Pancreas (tissue), 10 donors: ENCODE measurements at regions not wholly inside any gene's neighbourhood (a gene's known extent, or its start where the extent isn't known, plus 50 kb on each side); places are given as distances from the start of the nearest gene placed in this dataset.

ENCODE experiments used
- ATAC-seq, 4 donors: fragments of 200-7000 bp; cut with Tn5 transposase; one replicate each; pipeline versions ENCODE4 v1.8.0 to v1.9.1; 2020; ENCODE audit warnings: mild to moderate bottlenecking in 4 of 4, moderate library complexity in 4 of 4
- DNase-seq, 6 donors: peaks; one replicate each; pipeline ENCODE4 v3.0.0-alpha.2; 2020
- FAIRE-seq: peaks from 2 replicates; lab custom pipeline; 2012; peaks lifted over from hg19 to GRCh38; lab: Jason Lieb, UNC
- H3K27ac ChIP-seq, 4 donors: fragments of 200-600 bp; sonication (generic); 1 replicate in 3 of 4; 2 replicates in 1 of 4; pipeline versions ENCODE4 v1.5.0 to v1.8.0; 2020
- H3K27me3 ChIP-seq, 4 donors: fragments of 200-600 bp; one replicate each; pipeline ENCODE4 v1.8.0; 2021
- H3K36me3 ChIP-seq, 3 donors: fragments of 200-600 bp; sonication (generic) in 1 of 3; one replicate each; pipeline versions ENCODE4 v1.5.0 to v1.8.0; 2020 to 2021
- H3K4me1 ChIP-seq, 3 donors: fragments of 200-600 bp; one replicate each; pipeline ENCODE4 v1.8.0; 2021
- H3K4me3 ChIP-seq, 4 donors: fragments of 200-600 bp; sonication (generic) in 2 of 4; one replicate each; pipeline versions ENCODE4 v1.5.0 to v1.8.0; 2020 to 2021
- H3K9me3 ChIP-seq, 4 donors: fragments of 200-600 bp; one replicate each; pipeline ENCODE4 v1.8.0; 2021
- CTCF ChIP-seq, 4 donors: fragments of 200-600 bp; sonication (generic) in 3 of 4; IDR thresholded peaks; one replicate each; pipeline versions ENCODE4 v1.5.0 to v1.8.0; 2021; ENCODE audit warnings: antibody characterized with exemption in 4 of 4
- WGBS, 2 donors: extraction: QIAGEN DNeasy Blood & Tissue Kit; methylation state at CpG; one replicate each; pipeline ENCODE4 v1.1.7; 2013; 5-methylcytosine and 5-hydroxymethylcytosine counted together
- intact Hi-C, 3 donors: fragments of 100-400 bp; cut with DNase I; formaldehyde crosslinking; loops; one replicate each; pipeline versions ENCODE4 v1.11.1 to v1.14.2; 2022
- donor health status: healthy with polysubstance abuse.
- donor health status: DM: no; HTN: no; CAD: no; lungs with moderate emphysema.
- donor health status: DM: no; HTN: no; CAD: no.
- donor health status: control.
- donor health status: control.
- donor health status: Bipolar disorder and iron deficiency.
- donor health status: DM: yes; HTN: yes; CAD: no.
- donor health status: DM: no; HTN: no; CAD: no.
- donor health status: DM: no; HTN: no; CAD: no.
- donor health status: DM: yes; HTN: yes; CAD: no.

GRCh38 chr13:73900591-73900990 lies 233.6 kb downstream of the KLF12 start:
- intact Hi-C loops = no loop called here
- H3K27ac ChIP-seq = no peak overlapping the region
- no peaks in the 10 kb centered on the region for H3K9me3 ChIP-seq
- H3K27me3 ChIP-seq = no peaks in the 10 kb centered on the region
- ATAC-seq (no peak), DNase-seq (no peak), FAIRE-seq (no peak)
- H3K4me1 ChIP-seq = no peaks in the 10 kb centered on the region
- no peak overlapping the region for H3K4me3 ChIP-seq
- WGBS, 2 donors = 80 to 84% methylated on average over 2 of the region's 2 CpGs
- TF ChIP-seq CTCF (IDR thresholded peaks at IDR 0.05) = no peak
- H3K36me3 ChIP-seq = no peaks in the 10 kb centered on the region

- ATAC-seq (no peak), FAIRE-seq (no peak), DNase-seq (no peak)
- H3K27me3 ChIP-seq = no peaks in the 10 kb centered on the region
- TF ChIP-seq CTCF (IDR thresholded peaks at IDR 0.05) = no peak
- H3K4me3 ChIP-seq = no peak overlapping the region
- no peak overlapping the region for H3K27ac ChIP-seq
- no peaks in the 10 kb centered on the region for H3K4me1 ChIP-seq
- WGBS, 2 donors = 69 to 76% methylated on average over 2 of the region's 2 CpGs
- intact Hi-C loops = no loop called here
- no peaks in the 10 kb centered on the region for H3K9me3 ChIP-seq
- no peaks in the 10 kb centered on the region for H3K36me3 ChIP-seq
Observed at GRCh38 chr13:73898899-73899298, 235.3 kb downstream of the KLF12 start.

GRCh38 chr13:73898276-73898675 lies 235.9 kb downstream of the KLF12 start:
- Histone ChIP-seq H3K27me3 (no peaks in the 10 kb centered on the region), H3K4me1 (no peaks in the 10 kb centered on the region), H3K27ac (no peak overlapping the region), H3K4me3 (no peak overlapping the region), H3K36me3 (no peaks in the 10 kb centered on the region), H3K9me3 (no peaks in the 10 kb centered on the region)
- WGBS, 2 donors = 73 to 77% methylated on average over 1 of the region's 1 CpG
- no peak for DNase-seq
- FAIRE-seq = no peak
- TF ChIP-seq CTCF (IDR thresholded peaks at IDR 0.05) = no peak
- no peak for ATAC-seq
- intact Hi-C loops = no loop called here

- intact Hi-C loops = no loop called here
- Histone ChIP-seq H3K4me3 (no peak overlapping the region), H3K9me3 (no peaks in the 10 kb centered on the region), H3K4me1 (no peaks in the 10 kb centered on the region), H3K27ac (no peak overlapping the region), H3K36me3 (no peaks in the 10 kb centered on the region), H3K27me3 (no peaks in the 10 kb centered on the region)
- ATAC-seq = no peak
- FAIRE-seq = no peak
- 64 to 80% methylated on average over 4 of the region's 4 CpGs for WGBS, 2 donors
- no peak for DNase-seq
- no peak for TF ChIP-seq CTCF (IDR thresholded peaks at IDR 0.05)
Observed at GRCh38 chr13:73894995-73895571, 239.1 kb downstream of the KLF12 start.

- Histone ChIP-seq H3K9me3 (no peaks in the 10 kb centered on the region), H3K27me3 (no peaks in the 10 kb centered on the region), H3K4me1 (no peaks in the 10 kb centered on the region), H3K36me3 (no peaks in the 10 kb centered on the region), H3K27ac (no peak overlapping the region), H3K4me3 (no peak overlapping the region)
- intact Hi-C loops = no loop called here
- TF ChIP-seq CTCF (IDR thresholded peaks at IDR 0.05) = no peak
- FAIRE-seq (no peak), ATAC-seq (no peak), DNase-seq (no peak)
- WGBS, 2 donors = 61 to 69% methylated on average over 5 of the region's 5 CpGs
Observed at GRCh38 chr13:73893833-73894232, 240.4 kb downstream of the KLF12 start.
